Prostate gland (tissue), 2 donors: ENCODE measurements at regions not wholly inside any gene's neighbourhood (a gene's known extent, or its start where the extent isn't known, plus 50 kb on each side); places are given as distances from the start of the nearest gene placed in this dataset.

ENCODE experiments used
- POLR2A ChIP-seq: fragments of 450-650 bp; IDR thresholded peaks from one replicate; pipeline ENCODE4 v1.6.1; 2016; ENCODE audit warnings: antibody characterized with exemption, mild to moderate bottlenecking
- TF ChIP-seq, protein P1 (sequence below), 4 experiments: fragments of 200-600 bp in 2 of 4; fragments of 450-650 bp in 2 of 4; sonication (generic) in 2 of 4; IDR thresholded peaks; 1 replicate in 3 of 4; 2 replicates in 1 of 4; pipeline ENCODE4 v1.5.1; 2016 to 2019; ENCODE audit warnings: antibody characterized with exemption in 4 of 4, mild to moderate bottlenecking in 2 of 4, moderate library complexity in 2 of 4

DNA sequence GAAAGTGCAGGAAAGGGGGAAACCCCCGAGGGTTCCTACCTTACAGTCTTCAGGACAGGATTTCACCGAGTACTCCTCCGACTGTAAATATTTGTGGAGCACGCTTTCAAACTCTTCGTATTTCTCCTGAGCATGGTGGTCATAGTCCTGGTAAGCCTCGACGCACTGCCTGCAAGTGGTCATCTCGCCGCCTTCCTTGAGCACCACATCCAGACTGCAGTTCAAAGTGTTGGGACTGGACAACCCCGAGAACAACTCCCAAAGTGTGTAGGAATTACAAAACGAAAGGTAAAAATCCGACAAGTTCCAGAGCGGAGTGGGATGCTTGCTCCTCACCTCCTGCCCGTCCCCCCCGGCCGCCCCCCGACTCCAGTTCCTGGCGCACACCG is 349.7 kb downstream of the LIG4 start:
- TF ChIP-seq POLR2A = no peak
- TF ChIP-seq, protein P1, sequence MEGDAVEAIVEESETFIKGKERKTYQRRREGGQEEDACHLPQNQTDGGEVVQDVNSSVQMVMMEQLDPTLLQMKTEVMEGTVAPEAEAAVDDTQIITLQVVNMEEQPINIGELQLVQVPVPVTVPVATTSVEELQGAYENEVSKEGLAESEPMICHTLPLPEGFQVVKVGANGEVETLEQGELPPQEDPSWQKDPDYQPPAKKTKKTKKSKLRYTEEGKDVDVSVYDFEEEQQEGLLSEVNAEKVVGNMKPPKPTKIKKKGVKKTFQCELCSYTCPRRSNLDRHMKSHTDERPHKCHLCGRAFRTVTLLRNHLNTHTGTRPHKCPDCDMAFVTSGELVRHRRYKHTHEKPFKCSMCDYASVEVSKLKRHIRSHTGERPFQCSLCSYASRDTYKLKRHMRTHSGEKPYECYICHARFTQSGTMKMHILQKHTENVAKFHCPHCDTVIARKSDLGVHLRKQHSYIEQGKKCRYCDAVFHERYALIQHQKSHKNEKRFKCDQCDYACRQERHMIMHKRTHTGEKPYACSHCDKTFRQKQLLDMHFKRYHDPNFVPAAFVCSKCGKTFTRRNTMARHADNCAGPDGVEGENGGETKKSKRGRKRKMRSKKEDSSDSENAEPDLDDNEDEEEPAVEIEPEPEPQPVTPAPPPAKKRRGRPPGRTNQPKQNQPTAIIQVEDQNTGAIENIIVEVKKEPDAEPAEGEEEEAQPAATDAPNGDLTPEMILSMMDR (IDR thresholded peaks at IDR 0.05) = no peak
